CD4-positive, alpha-beta memory T cell (primary cell): ENCODE measurements at regions not wholly inside any gene's neighbourhood (a gene's known extent, or its start where the extent isn't known, plus 50 kb on each side); places are given as distances from the start of the nearest gene placed in this dataset.

Experiments used
- CTCF ChIA-PET: fragments of 350-600 bp; sonication (Branson Sonifier 250); formaldehyde crosslinking; loops from one replicate; lab custom pipeline; 2021; ENCODE audit warnings: inconsistent platforms; ENCODE audit not compliant: partially characterized antibody; lab: Charles Lee
- POLR2A ChIA-PET: fragments of 350-600 bp; sonication (Branson Sonifier 250); formaldehyde crosslinking; loops from one replicate; lab custom pipeline; 2021; ENCODE audit not compliant: partially characterized antibody; lab: Charles Lee
- DNase-seq, 5 donors: peaks; one replicate each; pipeline versions ENCODE4 v3.0.0 to v3.0.0-alpha.2; 2020 to 2022; ENCODE audit warnings: mixed read lengths in 1 of 5
- H3K27ac ChIP-seq: one replicate; pipeline ENCODE4 v1.7.0; 2013; ENCODE audit warnings: low read depth, low read length
- H3K27me3 ChIP-seq: 2 replicates; pipeline ENCODE4 v1.7.0; 2013; ENCODE audit warnings: mild to moderate bottlenecking, low read length, moderate library complexity; ENCODE audit not compliant: insufficient read depth
- H3K36me3 ChIP-seq: 2 replicates; pipeline ENCODE4 v1.7.0; 2013; ENCODE audit warnings: mild to moderate bottlenecking, low read length, moderate library complexity; ENCODE audit not compliant: insufficient read depth
- H3K4me1 ChIP-seq: 2 replicates; pipeline ENCODE4 v1.7.0; 2013; ENCODE audit warnings: mild to moderate bottlenecking, low read length, moderate library complexity; ENCODE audit not compliant: insufficient read depth
- H3K4me3 ChIP-seq, 2 donors: one replicate each; pipeline ENCODE4 v1.7.0; 2013; ENCODE audit warnings: low read length in 2 of 2, mild to moderate bottlenecking in 1 of 2
- H3K9me3 ChIP-seq, 2 donors: one replicate each; pipeline ENCODE4 v1.7.0; 2013; ENCODE audit warnings: low read length in 2 of 2, control low read depth in 1 of 2; ENCODE audit not compliant: control insufficient read depth in 1 of 2
- H3K27ac Mint-ChIP-seq, 7 donors: one replicate each; pipeline ENCODE4 v1.8.0; 2020 to 2021; ENCODE audit warnings: mixed read lengths in 7 of 7, mild to moderate bottlenecking in 6 of 7, inconsistent platforms in 3 of 7, moderate library complexity in 3 of 7
- H3K27me3 Mint-ChIP-seq, 2 donors: one replicate each; pipeline ENCODE4 v1.8.0; 2020 to 2021; ENCODE audit warnings: mixed read lengths in 2 of 2
- H3K36me3 Mint-ChIP-seq, 2 donors: one replicate each; pipeline ENCODE4 v1.8.0; 2020 to 2021; ENCODE audit warnings: mixed read lengths in 2 of 2, inconsistent platforms in 1 of 2, mild to moderate bottlenecking in 1 of 2
- H3K4me1 Mint-ChIP-seq, 4 donors: one replicate each; pipeline ENCODE4 v1.8.0; 2020 to 2021; ENCODE audit warnings: mixed read lengths in 4 of 4, mild to moderate bottlenecking in 1 of 4
- H3K4me3 Mint-ChIP-seq, 8 donors: one replicate each; pipeline ENCODE4 v1.8.0; 2020 to 2021; ENCODE audit warnings: mixed read lengths in 8 of 8, mild to moderate bottlenecking in 7 of 8, moderate library complexity in 6 of 8, inconsistent platforms in 3 of 8
- H3K9me3 Mint-ChIP-seq, 8 donors: one replicate each; pipeline ENCODE4 v1.8.0; 2020 to 2021; ENCODE audit warnings: mixed read lengths in 8 of 8, mild to moderate bottlenecking in 5 of 8, inconsistent platforms in 3 of 8, moderate library complexity in 1 of 8
- intact Hi-C: fragments of 100-400 bp; cut with micrococcal nuclease; formaldehyde crosslinking; loops from one replicate; pipeline ENCODE4 v1.15.1; 2023

DNA sequence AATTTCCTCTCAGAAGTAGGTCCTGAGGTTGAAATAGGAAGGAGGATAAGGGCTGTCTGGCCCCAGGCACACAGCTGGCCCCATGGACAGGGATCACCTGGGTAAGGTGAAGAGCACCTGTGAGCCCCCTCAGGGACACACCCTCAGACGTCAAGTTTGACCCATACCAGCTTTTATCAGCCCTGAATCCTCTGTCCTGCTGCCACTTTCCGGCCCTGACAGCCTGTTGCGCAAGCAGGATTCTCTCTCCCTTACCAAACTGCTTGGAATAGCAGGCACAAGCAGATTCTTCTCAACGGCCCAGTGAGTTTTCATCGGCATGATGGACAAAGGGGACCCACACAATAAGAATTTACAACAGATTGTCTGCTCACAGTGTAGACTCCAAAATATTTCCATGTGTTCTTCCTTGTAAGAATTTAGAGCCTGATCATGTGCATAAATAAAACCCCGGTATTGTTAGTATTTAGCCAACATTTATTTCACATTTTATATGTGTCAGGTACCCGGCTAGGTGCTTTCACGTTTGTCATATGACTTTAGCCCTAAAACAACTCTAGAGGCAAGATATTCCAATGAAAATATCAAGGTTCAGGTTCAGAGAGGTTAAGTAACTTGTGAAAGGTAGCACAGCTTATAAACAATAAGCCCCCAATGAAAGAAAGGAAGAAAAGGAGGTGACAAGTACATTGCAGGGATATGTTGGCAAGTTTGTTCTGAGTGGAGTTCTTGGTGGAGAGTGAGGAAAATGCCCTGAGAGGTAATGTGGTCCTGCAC lies 107.2 kb upstream of the KIT start:
- Mint-ChIP-seq H3K27ac (no peak overlapping the region), H3K36me3 (no peaks in the 10 kb centered on the region), H3K4me3 (no peak overlapping the region), H3K9me3 (no peaks in the 10 kb centered on the region), H3K4me1 (peaks cover 0 to 5% (median 0%) of the 10 kb centered on the region in 4 donors), H3K27me3 (peaks cover 2% of the 10 kb centered on the region in 2 donors)
- Histone ChIP-seq H3K4me3 (no peak overlapping the region), H3K36me3 (no peaks in the 10 kb centered on the region), H3K27ac (no peak overlapping the region), H3K9me3 (no peaks in the 10 kb centered on the region), H3K4me1 (no peaks in the 10 kb centered on the region), H3K27me3 (no peaks in the 10 kb centered on the region)
- ChIA-PET POLR2A (no interaction called here), CTCF (no interaction called here)
- DNase-seq = no peak
- intact Hi-C loops = no loop called here

- Mint-ChIP-seq H3K9me3 (no peaks in the 10 kb centered on the region), H3K36me3 (no peaks in the 10 kb centered on the region), H3K4me3 (no peak overlapping the region), H3K4me1 (peaks cover 0 to under 1% (median 0%) of the 10 kb centered on the region in 4 donors), H3K27me3 (peaks cover 2% of the 10 kb centered on the region in 2 donors), H3K27ac (no peak overlapping the region)
- Histone ChIP-seq H3K4me3 (no peak overlapping the region), H3K27me3 (no peaks in the 10 kb centered on the region), H3K27ac (no peak overlapping the region), H3K9me3 (no peaks in the 10 kb centered on the region), H3K4me1 (no peaks in the 10 kb centered on the region), H3K36me3 (no peaks in the 10 kb centered on the region)
- no peak for DNase-seq
- intact Hi-C loops = no loop called here
- CTCF ChIA-PET = no interaction called here
- POLR2A ChIA-PET = no interaction called here
These were observed 104.8 kb upstream of the KIT start for GRCh38 chr4:54553001-54553400.

DNA sequence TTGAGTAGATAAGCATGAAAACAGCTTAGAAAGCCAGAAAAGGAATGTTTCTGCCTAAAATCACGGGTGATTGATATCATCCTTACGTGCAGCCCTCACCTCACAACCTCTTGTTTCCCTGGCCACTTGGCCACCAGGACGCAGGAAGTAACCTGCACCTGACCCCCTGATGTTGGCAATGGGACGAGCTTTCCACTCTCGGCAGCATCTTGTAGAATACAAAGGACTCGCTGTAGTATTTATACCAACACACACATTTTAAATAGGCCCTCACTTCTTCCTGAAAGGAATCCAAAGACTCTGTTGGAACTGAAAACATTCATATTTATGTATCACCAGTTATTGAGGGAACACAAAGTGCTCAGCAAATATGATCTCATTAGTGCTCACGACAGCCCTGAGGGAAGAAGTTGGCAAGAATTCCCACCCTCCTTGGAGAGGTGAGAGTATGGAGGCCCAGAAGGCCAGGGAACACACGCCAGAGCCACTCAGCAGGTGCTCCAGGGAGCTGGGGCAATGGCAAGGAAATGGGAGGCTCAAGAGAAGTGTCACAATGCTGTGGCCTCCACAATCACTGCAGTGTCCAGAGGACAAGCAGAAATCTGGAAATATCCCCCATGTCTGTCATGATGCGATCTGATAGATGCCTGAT lies 103.3 kb upstream of the KIT start:
- peaks cover 2% of the 10 kb centered on the region in 2 donors for H3K27me3 Mint-ChIP-seq
- Histone ChIP-seq H3K9me3 (no peaks in the 10 kb centered on the region), H3K4me3 (no peak overlapping the region), H3K27ac (no peak overlapping the region), H3K36me3 (no peaks in the 10 kb centered on the region), H3K4me1 (no peaks in the 10 kb centered on the region), H3K27me3 (no peaks in the 10 kb centered on the region)
- H3K27ac Mint-ChIP-seq = no peak overlapping the region
- H3K4me3 Mint-ChIP-seq = no peak overlapping the region
- no peaks in the 10 kb centered on the region for H3K4me1 Mint-ChIP-seq
- H3K36me3 Mint-ChIP-seq = no peaks in the 10 kb centered on the region
- ChIA-PET CTCF (no interaction called here), POLR2A (no interaction called here)
- DNase-seq = no peak
- peaks cover 0 to 2% (median 0%) of the 10 kb centered on the region in 8 donors for H3K9me3 Mint-ChIP-seq
- intact Hi-C loops = no loop called here

DNA sequence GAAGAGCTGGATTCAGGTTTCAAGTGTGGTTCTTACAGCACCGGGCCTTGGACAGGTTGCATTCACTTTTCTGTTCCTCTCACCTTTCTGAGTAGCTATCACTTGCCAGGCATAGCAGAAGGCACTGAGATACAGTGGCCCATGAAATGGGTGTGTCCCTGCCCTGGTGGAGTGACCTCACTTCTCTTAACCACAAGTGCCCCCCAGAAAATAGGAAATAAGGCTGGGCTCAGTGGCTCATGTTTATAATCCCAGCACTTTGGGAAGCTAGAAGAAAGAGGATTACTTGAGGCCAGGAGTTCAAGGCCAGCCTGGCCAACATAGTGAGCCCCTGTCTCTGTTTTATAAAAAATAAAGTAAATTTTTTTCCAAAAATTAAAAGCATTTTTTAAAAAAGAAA lies 101.7 kb upstream of the KIT start:
- Histone ChIP-seq H3K27ac (no peak overlapping the region), H3K4me3 (no peak overlapping the region), H3K9me3 (no peaks in the 10 kb centered on the region), H3K36me3 (no peaks in the 10 kb centered on the region), H3K27me3 (no peaks in the 10 kb centered on the region), H3K4me1 (no peaks in the 10 kb centered on the region)
- Mint-ChIP-seq H3K4me3 (no peak overlapping the region), H3K27ac (no peak overlapping the region), H3K27me3 (peaks cover 4 to 5% of the 10 kb centered on the region in 2 donors), H3K9me3 (peaks cover 0 to 2% (median 0%) of the 10 kb centered on the region in 8 donors), H3K4me1 (no peaks in the 10 kb centered on the region), H3K36me3 (no peaks in the 10 kb centered on the region)
- intact Hi-C loops = no loop called here
- ChIA-PET POLR2A (no interaction called here), CTCF (no interaction called here)
- no peak for DNase-seq

GRCh38 chr4:54556587-54556986 lies 101.2 kb upstream of the KIT start:
- H3K27me3 Mint-ChIP-seq = peaks cover 4 to 5% of the 10 kb centered on the region in 2 donors
- Histone ChIP-seq H3K4me1 (no peaks in the 10 kb centered on the region), H3K27ac (no peak overlapping the region), H3K9me3 (no peaks in the 10 kb centered on the region), H3K4me3 (no peak overlapping the region), H3K36me3 (no peaks in the 10 kb centered on the region), H3K27me3 (no peaks in the 10 kb centered on the region)
- DNase-seq = no peak
- peaks cover 0 to 2% (median 0%) of the 10 kb centered on the region in 8 donors for H3K9me3 Mint-ChIP-seq
- no peak overlapping the region for H3K27ac Mint-ChIP-seq
- no peaks in the 10 kb centered on the region for H3K4me1 Mint-ChIP-seq
- H3K4me3 Mint-ChIP-seq = no peak overlapping the region
- POLR2A ChIA-PET = no interaction called here
- CTCF ChIA-PET = no interaction called here
- H3K36me3 Mint-ChIP-seq = no peaks in the 10 kb centered on the region
- intact Hi-C loops = no loop called here

DNA sequence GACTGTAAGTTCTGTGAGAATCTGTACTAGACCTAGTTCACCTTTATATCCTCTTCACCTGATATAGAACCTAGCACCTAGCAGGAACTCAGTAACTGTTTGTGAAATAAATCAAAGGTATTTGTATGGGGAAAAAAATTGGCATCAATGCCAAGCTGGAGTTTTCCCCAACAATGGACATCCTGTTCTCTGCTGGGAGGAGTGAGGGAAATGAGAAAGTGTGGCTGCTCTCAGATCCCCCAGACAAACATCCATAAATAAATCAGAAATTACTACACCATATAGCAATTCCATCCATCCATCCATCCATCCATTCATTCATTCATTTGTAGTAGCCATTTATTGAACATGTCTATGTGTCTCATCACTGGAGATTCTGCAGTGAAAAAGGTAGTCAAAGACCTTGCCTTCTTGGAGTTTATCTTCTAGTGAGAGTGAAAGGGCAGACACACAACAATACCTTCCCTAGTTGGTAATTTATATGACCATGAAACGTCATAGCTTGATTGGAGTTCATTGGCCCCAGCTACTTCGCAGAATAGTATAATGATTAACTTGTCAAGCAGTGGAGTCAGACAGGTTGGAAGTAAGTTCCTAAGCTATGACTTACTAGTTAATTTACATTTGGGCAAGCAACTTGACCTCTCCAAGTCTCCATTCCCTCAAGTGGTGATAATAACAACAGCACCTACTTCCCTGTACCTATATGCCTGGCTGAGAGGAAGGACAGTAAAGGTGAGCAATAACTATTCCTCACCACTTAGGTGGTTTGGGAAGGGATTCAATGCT lies 98.7 kb upstream of the KIT start:
- Mint-ChIP-seq H3K27ac (no peak overlapping the region), H3K4me3 (no peak overlapping the region), H3K27me3 (peaks cover 2 to 3% of the 10 kb centered on the region in 2 donors), H3K36me3 (no peaks in the 10 kb centered on the region), H3K9me3 (peaks cover 0 to 2% (median 0%) of the 10 kb centered on the region in 8 donors), H3K4me1 (no peaks in the 10 kb centered on the region)
- H3K4me1 ChIP-seq = no peaks in the 10 kb centered on the region
- no peaks in the 10 kb centered on the region for H3K9me3 ChIP-seq
- ChIA-PET POLR2A (no interaction called here), CTCF (no interaction called here)
- no peaks in the 10 kb centered on the region for H3K27me3 ChIP-seq
- no peak overlapping the region for H3K27ac ChIP-seq
- no peak overlapping the region for H3K4me3 ChIP-seq
- intact Hi-C loops = no loop called here
- DNase-seq = no peak
- H3K36me3 ChIP-seq = no peaks in the 10 kb centered on the region

- ChIA-PET CTCF (no interaction called here), POLR2A (no interaction called here)
- Histone ChIP-seq H3K9me3 (no peaks in the 10 kb centered on the region), H3K36me3 (no peaks in the 10 kb centered on the region), H3K4me3 (no peak overlapping the region), H3K27me3 (no peaks in the 10 kb centered on the region), H3K27ac (no peak overlapping the region), H3K4me1 (no peaks in the 10 kb centered on the region)
- H3K27ac Mint-ChIP-seq = no peak overlapping the region
- H3K27me3 Mint-ChIP-seq = peaks cover 2 to 3% of the 10 kb centered on the region in 2 donors
- no peaks in the 10 kb centered on the region for H3K4me1 Mint-ChIP-seq
- no peaks in the 10 kb centered on the region for H3K36me3 Mint-ChIP-seq
- DNase-seq = no peak
- intact Hi-C loops = no loop called here
- H3K9me3 Mint-ChIP-seq = peaks cover 0 to 2% (median 0%) of the 10 kb centered on the region in 8 donors
- no peak overlapping the region for H3K4me3 Mint-ChIP-seq
These were observed 97.2 kb upstream of the KIT start for GRCh38 chr4:54560513-54560912.
